DMS153 (cell line): ENCODE measurements at regions not wholly inside any gene's neighbourhood (a gene's known extent, or its start where the extent isn't known, plus 50 kb on each side); places are given as distances from the start of the nearest gene placed in this dataset.
"Not testable (repeated sequence)": the region's sequence is repeated elsewhere in the genome, so short reads cannot be mapped to it uniquely, and the experiment has no call there.

Source experiments
- DNase-seq: peaks from one replicate; lab custom pipeline; 2025; lab: John Stamatoyannopoulos, UW

DNA sequence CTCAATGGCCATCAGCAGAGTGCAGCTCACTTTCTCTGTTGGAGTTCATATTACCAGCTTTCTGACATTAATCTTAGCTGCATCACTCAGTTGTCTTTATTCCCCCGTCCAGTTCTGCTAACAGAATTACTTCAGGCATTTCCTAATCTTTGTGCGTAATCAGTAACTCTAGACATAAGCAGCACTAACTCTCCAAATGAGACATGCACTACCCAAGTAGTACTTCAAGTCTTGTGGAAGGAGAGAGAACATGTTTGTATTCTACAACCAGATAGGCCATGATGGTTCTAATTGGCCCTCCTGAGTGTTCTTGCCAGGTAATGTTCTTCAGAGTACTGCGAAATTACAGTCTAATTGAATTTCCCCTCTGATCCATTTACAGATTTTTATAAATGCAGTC lies 448.5 kb upstream of the RPS6KA3 start:
- DNase-seq, result no peak

DNA sequence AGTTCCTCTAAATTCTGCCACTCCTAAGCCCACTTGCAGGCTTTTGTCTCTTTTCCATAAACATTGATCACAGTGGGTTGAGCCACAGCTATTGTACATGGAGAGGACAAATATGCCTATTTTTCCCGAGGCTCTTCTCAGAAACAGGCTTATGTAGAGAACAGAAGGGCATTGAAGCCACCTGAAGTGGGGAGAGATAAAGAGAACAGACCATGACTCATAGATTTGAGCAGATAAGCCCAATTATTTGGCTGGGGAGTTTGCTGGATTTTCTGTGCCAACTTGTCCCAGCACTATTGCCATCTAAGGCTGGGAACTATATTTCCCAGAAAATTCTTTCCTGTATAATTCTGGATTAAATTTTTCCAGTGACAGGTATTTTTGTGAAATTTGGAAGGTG lies 446.1 kb upstream of the RPS6KA3 start:
- DNase-seq, result peak; percentile 13

DNA sequence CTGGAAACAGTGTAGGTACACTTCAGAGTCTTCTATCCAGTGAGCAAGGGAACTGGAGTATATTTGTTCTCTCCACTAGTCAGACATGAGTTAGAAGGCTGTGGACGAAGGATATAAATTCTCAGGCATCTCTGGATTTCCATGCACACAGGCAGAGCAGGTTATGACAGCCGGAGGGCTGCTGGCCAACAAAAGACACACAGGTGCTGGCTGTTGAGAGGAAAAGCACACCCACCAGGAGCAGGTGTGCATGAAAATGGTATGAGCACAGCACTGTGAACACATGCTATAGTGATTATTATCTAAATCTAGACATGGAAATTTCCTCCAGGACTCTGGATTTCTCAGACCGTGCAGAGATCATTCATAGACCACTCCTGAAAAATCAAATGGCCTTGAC lies 444.7 kb upstream of the RPS6KA3 start:
- peak; percentile 27 for DNase-seq

DNA sequence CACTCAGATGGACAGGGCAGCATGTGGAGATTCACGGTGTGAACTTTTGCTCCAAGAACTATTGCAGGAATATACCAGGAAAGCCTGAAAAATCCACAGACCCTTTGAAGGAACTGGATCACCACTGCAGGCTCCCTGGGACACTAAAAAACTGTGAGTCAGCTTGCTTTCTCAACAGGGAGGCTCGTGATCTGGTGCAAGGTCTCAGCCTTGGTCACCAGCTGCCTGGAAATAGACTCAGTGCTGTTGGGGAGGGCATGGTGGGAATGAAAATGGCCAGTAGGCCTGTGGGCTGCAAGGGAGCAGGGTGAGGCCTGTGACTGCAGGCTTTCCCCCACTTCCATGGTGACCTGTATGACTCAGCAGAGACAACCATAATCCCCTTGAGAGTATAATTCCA lies 426.4 kb upstream of the RPS6KA3 start:
- DNase-seq, result no peak

DNA sequence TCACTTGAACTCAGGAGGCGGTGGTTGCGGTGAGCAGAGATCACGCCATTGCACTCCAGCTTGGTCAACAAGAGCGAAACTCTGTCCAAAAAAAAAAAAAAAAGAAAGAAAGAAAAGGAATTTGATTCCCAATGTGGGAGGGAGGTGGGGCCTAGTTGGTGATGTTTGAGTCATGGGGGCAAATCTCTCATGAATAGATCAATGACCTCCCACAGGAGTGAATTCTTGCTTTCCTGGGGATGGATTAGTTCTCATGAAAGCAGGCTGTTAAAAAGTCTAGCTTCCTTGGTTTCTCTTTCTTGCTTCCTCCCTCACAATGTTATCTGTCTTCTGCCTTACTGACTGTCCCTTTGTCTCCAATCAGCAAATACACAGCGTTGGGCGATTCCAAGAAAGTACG lies 419.5 kb upstream of the RPS6KA3 start:
- DNase-seq, result no peak

DNA sequence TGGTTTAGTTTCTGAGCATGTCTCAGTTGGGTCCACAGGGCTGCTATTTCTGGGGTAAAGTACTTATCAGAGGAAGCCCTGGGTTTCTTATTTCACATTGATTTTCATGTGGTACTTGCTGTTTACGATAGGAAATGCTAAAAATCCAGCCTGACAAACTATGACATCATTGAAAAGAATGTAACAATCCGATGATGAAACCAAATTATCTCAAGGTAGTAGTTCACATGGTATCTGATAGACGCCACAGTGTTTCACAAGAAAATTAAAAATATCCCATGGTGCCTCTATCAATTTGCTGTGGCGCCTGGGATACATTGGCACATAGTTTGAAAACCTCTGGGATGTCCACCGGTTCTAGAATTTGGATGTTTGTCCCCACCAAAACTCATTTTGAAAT lies 418.9 kb upstream of the RPS6KA3 start:
- DNase-seq, result no peak

DNA sequence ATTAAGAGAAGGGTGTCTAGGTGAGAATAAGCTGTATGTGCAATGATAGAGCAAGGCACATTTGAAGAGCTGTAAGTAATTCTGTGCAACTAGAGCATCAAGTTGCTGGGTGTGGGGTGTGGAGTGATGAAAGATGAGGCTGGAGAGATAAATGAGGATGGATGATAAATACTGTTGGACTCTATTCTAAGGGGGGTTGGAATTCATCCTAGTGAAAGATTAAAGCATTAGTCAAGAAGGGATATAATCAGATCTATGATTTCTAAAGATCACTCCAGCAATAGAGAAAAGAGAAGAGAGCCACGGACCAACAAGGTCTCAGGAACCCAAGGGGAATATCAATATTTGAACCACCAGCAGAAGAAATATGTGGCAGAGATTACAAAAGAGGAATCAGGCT lies 415.0 kb upstream of the RPS6KA3 start:
- DNase-seq, result no peak

DNA sequence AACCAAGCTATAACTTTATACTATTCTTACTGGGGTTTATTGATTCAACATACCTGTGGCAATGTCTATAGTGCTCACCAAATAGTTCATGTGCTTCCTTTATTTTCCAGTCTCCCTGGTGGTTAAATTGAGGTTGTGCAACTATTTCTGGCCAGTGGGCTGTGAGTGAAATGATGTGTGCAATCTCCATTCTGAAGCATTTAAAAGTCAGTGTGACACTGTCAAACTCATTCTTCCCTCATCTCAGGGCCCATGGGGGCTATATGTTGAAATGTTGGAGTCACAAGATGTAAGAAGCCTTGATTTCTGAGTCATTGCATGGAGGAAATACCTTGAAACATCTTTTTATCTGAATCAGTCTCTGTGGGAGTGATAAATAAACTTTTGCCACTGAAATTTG lies 414.3 kb upstream of the RPS6KA3 start:
- no peak for DNase-seq

DNA sequence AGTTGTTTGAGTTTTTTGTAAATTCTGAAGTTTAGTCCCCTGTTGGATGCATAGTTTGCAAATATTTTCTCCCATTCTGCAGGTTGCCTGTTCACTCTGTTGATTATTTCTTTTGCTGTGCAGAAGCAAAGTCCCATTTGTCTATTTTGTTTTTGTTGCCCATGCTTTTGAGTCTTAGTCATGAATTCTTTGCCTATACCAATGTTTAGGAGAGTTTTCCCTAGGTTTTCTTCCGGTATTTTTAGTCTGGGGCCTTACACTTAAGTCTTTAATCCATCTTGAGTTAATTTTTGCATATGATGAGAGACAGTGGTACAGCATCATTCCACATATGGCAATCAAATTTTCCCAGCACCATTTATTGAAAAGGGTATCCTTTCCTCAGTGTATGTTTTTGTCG lies 405.8 kb upstream of the RPS6KA3 start:
- no peak for DNase-seq

DNA sequence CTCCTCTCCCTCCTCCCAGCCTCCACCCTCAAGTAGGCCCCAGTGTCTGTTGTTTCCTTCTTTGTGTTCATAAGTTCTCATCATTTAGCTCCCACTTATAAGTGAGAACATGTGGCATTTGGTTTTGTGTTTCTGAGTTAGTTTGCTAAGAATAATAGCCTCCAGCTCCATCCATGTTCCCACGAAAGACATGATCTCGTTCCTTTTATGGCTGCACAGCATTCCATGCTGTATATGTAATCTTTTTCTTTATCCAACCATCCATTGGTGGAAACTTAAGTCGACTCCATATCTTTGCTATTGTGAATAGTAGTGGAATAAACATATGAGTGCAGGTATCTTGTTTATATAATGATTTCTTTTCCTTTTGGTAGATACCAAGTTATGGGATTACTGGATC lies 405.0 kb upstream of the RPS6KA3 start:
- DNase-seq, result not testable (repeated sequence)

DNA sequence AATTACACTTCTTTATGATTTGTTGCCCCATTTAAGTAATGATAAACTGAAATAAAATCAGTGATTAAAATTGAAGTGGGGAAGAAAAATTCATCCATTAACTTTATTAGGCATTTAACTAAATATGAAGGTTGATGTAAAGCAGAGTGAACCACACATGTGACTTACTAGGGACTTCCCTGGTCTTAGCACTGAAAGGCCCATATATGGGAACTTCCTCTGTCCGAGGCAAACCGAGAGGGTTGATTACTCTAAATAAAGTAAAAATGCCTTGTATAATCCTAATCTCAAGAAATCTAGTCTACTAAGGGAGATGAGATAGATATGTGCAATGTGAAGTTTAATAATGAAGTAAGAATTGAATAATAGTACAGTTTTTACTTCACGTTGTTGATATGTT lies 403.9 kb upstream of the RPS6KA3 start:
- no peak for DNase-seq

DNA sequence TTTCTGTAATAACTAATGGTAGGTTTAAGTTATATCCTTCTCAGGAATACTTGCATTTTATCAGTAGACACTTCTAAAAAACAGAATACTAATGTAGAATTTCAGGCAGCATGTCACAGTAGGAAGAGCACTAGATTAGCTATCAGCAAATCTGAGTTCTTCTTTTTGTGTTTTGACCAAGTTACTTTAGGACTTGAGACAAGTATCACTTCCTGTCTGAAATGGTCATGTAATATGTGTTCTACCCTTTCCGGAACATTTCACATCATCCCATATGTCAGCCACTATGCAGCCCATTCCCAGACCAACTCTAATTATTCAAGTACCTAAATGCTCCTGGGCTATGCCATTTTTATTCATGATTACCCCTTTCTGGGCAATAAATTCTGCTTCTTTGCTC lies 401.8 kb upstream of the RPS6KA3 start:
- DNase-seq, result no peak

DNA sequence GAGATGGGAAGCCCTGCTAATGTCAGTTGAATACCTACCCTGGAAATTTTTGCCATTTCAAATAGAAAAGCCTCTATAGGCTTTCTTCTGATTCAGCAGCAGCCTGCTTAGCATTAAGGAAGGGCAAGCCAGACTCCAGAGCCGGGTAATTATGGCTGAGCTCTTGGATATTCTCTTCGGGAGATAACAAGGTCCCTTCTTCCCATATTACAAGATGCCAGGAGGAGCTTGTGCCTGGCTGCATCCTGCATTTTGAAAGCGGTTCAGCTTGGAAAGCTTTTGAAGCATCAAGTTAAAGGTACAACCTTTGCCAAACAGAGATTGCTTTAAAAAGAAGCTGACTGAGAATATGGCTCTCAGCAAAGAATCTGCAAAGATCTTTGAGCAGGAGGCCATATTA lies 399.6 kb upstream of the RPS6KA3 start:
- no peak for DNase-seq

DNA sequence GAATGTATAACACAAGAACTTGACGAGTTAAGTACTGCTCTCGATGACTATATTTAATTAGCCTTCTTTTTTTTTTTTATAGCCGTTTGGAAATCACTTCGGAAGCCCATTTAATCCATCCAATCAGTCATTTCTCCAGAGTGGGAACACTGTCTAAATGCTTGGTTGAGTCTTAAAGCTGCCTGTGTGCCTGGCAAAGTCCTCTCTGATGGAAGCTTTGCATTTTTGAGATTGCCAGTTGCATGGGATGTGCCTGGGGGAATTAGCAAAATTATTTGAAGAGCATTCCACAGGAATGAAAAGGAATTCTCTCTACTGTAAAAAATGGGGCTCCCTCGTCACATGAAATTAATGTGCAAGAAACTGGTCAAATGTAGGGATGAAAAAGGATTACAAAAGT lies 398.8 kb upstream of the RPS6KA3 start:
- DNase-seq, result no peak

DNA sequence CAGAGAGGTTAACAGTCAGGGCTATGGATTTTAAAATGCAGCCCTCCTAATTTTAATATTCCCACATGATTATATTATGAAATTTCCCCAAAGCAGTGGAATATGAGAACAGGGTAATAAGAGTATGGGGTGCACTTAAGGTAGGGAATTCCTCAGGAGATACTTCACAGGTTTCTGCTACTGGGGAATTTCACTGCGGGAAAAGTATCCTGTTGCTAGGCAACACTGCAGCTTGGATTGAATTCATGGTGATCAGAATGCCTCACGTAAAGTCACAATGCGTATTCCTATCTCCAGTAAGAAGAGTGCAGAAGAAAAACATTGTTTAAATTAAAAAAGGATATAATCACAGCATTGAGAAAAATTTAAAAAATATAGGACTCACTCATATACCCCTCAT lies 398.1 kb upstream of the RPS6KA3 start:
- DNase-seq, result no peak

DNA sequence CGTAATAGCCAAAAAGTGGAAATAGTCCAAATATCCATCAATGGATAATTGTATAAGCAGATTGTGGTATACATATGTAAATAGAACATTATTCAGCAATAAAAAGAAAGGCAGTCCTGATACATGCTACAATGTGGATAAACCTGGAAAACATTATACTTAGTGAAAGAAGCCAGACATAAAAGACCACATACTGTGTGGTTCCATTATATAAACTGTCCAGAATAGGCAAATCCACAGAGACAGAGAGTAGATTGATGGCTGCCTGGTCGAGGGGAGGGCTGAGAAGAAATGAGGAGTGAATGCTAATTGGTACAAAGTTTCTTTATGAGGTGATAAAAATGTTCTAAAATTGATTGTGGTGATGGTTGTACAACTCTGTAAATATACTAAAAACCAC lies 397.4 kb upstream of the RPS6KA3 start:
- no peak for DNase-seq

DNA sequence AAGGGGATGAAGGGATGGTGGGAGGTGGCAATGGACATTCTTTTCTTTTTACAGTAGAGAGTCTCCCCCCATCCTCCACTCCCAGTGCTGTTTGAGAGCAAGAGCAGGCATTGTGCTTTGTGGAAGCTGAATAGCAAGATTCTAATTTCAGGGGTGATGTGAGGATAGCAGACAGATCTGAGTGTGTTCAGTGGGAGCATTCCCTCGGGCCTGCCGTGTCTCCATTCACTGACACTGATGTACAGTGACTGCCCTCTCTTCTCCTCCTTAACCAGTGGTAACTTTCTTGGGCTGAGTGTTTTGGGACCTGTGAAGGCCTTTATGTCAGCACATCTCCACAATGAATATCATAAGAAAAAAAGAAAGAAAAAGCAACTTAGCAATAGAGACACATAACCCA lies 396.6 kb upstream of the RPS6KA3 start:
- no peak for DNase-seq

DNA sequence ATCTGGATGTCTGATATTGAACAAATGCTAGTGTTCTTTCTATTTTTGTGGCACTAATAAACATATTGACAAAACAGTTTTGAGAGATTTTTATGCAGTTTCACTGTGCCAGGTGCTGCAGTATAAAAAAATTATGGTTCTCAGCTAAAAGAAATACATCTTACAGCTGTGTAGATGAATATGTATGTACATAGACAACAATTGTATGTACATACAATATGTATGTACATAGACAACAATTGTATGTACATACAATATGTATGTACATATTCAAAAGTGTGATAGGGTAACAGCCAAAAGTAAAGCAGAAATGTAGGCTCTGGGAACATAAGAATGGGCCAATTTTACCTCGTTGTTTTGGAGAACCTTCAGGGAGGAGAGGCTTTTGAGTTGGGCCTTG lies 390.0 kb upstream of the RPS6KA3 start:
- no peak for DNase-seq

DNA sequence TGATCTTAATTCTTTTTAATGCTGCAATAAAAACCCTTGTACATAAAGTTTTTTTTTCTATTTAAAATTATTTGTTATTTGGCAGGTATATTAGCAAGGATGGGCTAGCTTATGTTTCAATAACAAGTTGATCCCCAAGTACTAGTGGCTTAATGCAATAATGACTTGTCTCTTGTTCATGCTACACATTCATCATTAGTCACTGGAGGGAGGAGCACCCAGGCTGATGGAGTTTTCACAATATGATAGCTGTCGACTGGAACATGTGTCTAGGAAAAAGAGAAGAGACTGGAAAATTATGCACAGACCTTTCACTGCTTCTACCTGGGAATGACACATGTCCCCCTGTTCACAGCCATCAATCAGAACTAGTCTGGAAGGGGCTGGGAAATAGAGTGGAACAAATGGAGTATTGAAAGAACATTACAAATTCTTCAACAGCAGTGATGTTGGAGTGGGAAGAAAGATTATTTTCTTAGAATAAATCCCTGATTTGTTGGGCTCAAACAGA lies 387.9 kb upstream of the RPS6KA3 start:
- DNase-seq, result no peak

DNA sequence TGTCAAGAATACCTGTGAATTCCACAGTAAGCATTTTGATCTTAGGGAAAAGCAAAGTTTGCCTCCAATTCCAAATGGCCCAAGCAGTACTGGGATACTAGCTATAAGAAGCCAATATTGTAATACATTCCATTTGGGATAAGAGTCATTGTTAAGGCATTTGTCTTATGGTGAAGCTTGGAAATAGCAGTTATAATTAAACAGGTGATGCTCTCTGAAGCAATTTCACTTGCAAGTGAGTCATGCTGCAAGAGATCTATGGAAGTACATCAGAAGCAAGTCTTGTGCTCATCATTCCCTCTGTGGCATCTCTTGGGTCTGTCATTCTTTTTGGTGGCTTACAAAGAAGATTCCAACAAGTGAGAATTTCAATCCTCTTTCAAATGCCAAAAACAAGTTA lies 386.4 kb upstream of the RPS6KA3 start:
- DNase-seq, result no peak

DNA sequence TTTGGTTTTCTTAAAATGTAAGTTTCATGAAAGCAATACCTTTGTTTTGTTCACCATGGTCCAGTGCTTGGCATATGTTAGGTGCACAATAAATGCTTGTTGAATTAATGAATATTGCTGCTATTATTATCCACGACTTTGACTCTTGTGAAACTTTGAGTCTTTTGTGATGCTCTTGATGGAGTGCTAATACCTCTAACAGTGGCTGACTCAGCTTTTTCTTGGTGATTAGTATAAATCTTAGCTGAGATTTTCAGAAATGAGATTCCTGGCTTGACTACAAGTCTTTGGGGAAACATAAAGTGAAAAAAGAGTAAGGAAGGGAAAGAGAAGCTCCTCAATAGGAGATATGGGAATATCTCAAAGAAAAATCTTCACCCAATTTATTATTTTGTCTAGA lies 375.2 kb upstream of the RPS6KA3 start:
- no peak for DNase-seq

DNA sequence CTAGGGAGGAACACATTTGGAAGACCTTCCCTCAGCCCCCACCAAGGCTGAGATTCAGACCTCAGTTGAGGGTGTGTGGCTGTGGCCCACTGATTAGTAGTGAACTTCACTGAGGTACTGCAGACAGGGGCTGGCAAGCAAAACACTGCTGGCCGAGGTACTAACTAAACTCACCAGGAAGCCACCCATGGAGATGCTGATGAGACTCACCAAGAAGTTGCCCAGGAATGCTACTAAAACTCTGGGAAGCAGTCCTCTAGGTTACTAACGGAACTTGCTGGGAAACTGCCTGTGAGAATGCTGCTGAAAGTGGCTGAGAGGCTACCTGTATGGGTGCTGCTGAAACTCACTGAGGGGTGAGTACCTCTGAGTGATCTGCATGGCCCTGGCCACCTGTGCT lies 372.4 kb upstream of the RPS6KA3 start:
- no peak for DNase-seq

DNA sequence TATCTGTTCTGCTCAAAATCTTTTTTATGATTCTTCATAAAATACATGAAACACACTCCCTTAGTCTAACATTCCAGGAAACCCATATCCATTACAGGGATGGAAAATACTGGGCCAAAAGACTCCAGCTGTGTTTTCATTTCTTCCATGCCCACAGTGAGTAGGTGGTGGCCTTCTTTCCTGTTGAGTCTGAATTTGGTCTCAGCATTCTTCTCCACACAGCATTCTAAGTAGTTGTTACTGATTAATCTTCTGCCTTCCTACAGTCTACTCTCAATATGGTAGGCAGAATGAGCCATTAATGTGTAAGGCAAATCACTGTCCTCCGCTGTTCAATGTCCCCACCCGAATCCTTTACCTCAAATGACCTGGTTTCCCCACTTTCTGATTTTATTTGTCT lies 370.6 kb upstream of the RPS6KA3 start:
- no peak for DNase-seq

DNA sequence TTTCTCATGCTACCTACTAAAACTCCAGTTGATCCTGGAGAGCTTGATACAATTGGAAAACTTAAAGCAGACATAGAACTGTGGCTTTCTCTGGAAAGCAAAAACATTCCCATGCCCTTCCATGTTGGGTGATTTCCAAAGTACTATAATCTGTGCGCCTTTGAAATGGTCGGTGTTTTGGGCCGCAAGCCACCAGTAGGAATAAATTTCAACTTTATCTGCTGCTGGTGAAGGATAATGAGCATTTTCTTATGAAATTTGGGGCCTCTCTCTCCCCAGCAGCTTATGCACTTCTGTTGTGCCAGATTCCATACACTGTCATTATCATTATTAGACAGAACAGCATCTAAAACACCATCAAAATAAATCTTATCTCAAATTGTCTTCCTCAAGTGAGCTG lies 366.7 kb upstream of the RPS6KA3 start:
- no peak for DNase-seq

DNA sequence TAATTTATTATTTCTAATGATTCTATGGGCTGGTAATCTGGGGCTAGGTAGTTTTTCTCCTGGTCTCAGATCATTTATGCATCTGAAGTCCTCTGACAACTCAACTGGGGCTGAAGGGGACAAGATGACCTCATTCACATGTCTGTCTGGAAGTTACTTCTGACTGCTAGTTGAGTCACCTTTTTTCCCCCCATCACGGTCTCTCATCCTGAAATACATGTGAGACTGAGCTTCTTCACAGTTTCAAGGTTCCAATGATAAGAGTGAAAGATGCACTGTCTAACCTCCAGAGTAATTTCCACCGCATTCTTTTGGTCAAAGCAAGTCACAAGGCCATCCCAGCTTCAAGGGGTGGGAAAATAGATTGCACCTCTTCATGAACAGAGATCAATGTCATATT lies 356.7 kb upstream of the RPS6KA3 start:
- no peak for DNase-seq
